Neural cell (in vitro differentiated cells): ENCODE measurements at regions not wholly inside any gene's neighbourhood (a gene's known extent, or its start where the extent isn't known, plus 50 kb on each side); places are given as distances from the start of the nearest gene placed in this dataset.

Experiments used
- H2AFZ ChIP-seq: fragments of 200-600, 300-800 bp; sonication (generic), shearing (Covaris generic); 2 replicates; pipeline ENCODE4 v1.6.0; 2014; ENCODE audit warnings: low read depth, mild to moderate bottlenecking, antibody characterized with exemption, low read length, moderate library complexity
- H3F3A ChIP-seq: fragments of 200-600 bp; shearing (Covaris generic); 2 replicates; pipeline ENCODE4 v1.6.1; 2016; ENCODE audit warnings: mild to moderate bottlenecking, moderate library complexity, mixed read lengths, antibody characterized with exemption, low read length; ENCODE audit not compliant: insufficient read depth, poor library complexity, severe bottlenecking
- H3K27ac ChIP-seq: fragments of 200-600, 300-800 bp; sonication (generic), shearing (Covaris generic); 2 replicates; pipeline ENCODE4 v1.5.1; 2014; ENCODE audit warnings: mild to moderate bottlenecking, low read length, moderate library complexity
- H3K27me3 ChIP-seq: fragments of 300-800, 200-600 bp; sonication (generic), shearing (Covaris generic); 2 replicates; pipeline ENCODE4 v1.6.0; 2014; ENCODE audit warnings: mild to moderate bottlenecking, low read depth, low read length, moderate library complexity; ENCODE audit not compliant: insufficient read depth
- H3K36me3 ChIP-seq: fragments of 300-800, 200-600 bp; sonication (generic), shearing (Covaris generic); 2 replicates; pipeline ENCODE4 v1.5.1; 2014; ENCODE audit warnings: mild to moderate bottlenecking, antibody characterized with exemption, low read length, moderate library complexity; ENCODE audit not compliant: insufficient read depth
- H3K4me2 ChIP-seq: fragments of 300-800, 200-600 bp; sonication (generic), shearing (Covaris generic); 2 replicates; pipeline ENCODE4 v1.6.0; 2014; ENCODE audit warnings: mild to moderate bottlenecking, low read length
- H3K4me3 ChIP-seq: fragments of 300-800, 200-600 bp; sonication (generic), shearing (Covaris generic); 2 replicates; pipeline ENCODE4 v1.5.1; 2014; ENCODE audit warnings: mild to moderate bottlenecking, low read length, moderate library complexity
- H3K79me2 ChIP-seq: fragments of 200-600 bp; shearing (Covaris generic); replicated peaks from 2 replicates; pipeline ENCODE4 v1.6.0; 2014; ENCODE audit warnings: mild to moderate bottlenecking, low read length, moderate library complexity; ENCODE audit not compliant: insufficient read depth
- H3K9ac ChIP-seq: fragments of 300-800, 200-600 bp; sonication (generic), shearing (Covaris generic); 2 replicates; pipeline ENCODE4 v1.6.1; 2016; ENCODE audit warnings: mild to moderate bottlenecking, low read length, mixed read lengths
- H3K9me2 ChIP-seq: fragments of 200-600 bp; shearing (Covaris generic); 2 replicates; pipeline ENCODE4 v1.6.1; 2016; ENCODE audit warnings: mild to moderate bottlenecking, low read length, mixed read lengths; ENCODE audit not compliant: insufficient read depth
- H3K9me3 ChIP-seq: fragments of 200-600, 300-800 bp; sonication (generic), shearing (Covaris generic); 2 replicates; pipeline ENCODE4 v1.6.1; 2016; ENCODE audit warnings: mild to moderate bottlenecking, mixed run types, low read length, moderate library complexity, mixed read lengths
- H4K20me1 ChIP-seq: fragments of 200-600 bp; shearing (Covaris generic); 2 replicates; pipeline ENCODE4 v1.6.1; 2016; ENCODE audit warnings: mild to moderate bottlenecking, mixed run types; ENCODE audit not compliant: insufficient read depth
- CTCF ChIP-seq: fragments of 450-650 bp; IDR thresholded peaks from 2 replicates; pipeline ENCODE4 v1.5.1; 2014; ENCODE audit warnings: antibody characterized with exemption, mild to moderate bottlenecking, moderate library complexity; ENCODE audit not compliant: poor library complexity, severe bottlenecking
- EP300 ChIP-seq: fragments of 450-650 bp; conservative IDR thresholded peaks from 2 replicates; pipeline ENCODE4 v1.6.1; 2014; ENCODE audit warnings: antibody characterized with exemption, mild to moderate bottlenecking, moderate library complexity; ENCODE audit not compliant: poor library complexity, severe bottlenecking
- EZH2 ChIP-seq: fragments of 200-600, 300-800 bp; shearing (Covaris generic), sonication (generic); IDR thresholded peaks from 2 replicates; pipeline ENCODE4 v1.6.1; 2014; ENCODE audit warnings: antibody characterized with exemption, low read length, borderline replicate concordance, mild to moderate bottlenecking; ENCODE audit not compliant: insufficient read depth, poor library complexity, severe bottlenecking
- MXI1 ChIP-seq: fragments of 450-650 bp; conservative IDR thresholded peaks from 2 replicates; pipeline ENCODE4 v1.6.1; 2014; ENCODE audit warnings: antibody characterized with exemption, mild to moderate bottlenecking; ENCODE audit not compliant: poor library complexity, severe bottlenecking
- POLR2AphosphoS5 ChIP-seq: IDR thresholded peaks from 2 replicates; pipeline ENCODE4 v1.6.1; 2012
- RAD21 ChIP-seq: fragments of 450-650 bp; conservative IDR thresholded peaks from 2 replicates; pipeline ENCODE4 v1.6.1; 2014; ENCODE audit warnings: antibody characterized with exemption, mild to moderate bottlenecking, moderate library complexity
- REST ChIP-seq: IDR thresholded peaks from 2 replicates; pipeline ENCODE4 v1.6.1; 2012; ENCODE audit warnings: borderline replicate concordance
- SMC3 ChIP-seq: fragments of 450-650 bp; conservative IDR thresholded peaks from 2 replicates; pipeline ENCODE4 v1.6.1; 2014; ENCODE audit warnings: antibody characterized with exemption, mild to moderate bottlenecking, moderate library complexity; ENCODE audit not compliant: poor library complexity
- TAF1 ChIP-seq: IDR thresholded peaks from 2 replicates; pipeline ENCODE4 v1.6.1; 2012; ENCODE audit warnings: low read depth

GRCh38 chr21:16468184-16468583 lies 738.4 kb downstream of the USP25 start:
- H3K4me3 ChIP-seq, result no peak overlapping the region
- H4K20me1 ChIP-seq, result no peaks in the 10 kb centered on the region
- no peak overlapping the region for H3K4me2 ChIP-seq
- no peak overlapping the region for H3K27ac ChIP-seq
- no peaks in the 10 kb centered on the region for H3K79me2 ChIP-seq
- no peaks in the 10 kb centered on the region for H3K9me2 ChIP-seq
- no peaks in the 10 kb centered on the region for H3K36me3 ChIP-seq
- H3K9ac ChIP-seq, result no peak overlapping the region
- no peak overlapping the region for H2AFZ ChIP-seq
- no peak for TF ChIP-seq TAF1
- no peak for TF ChIP-seq RAD21
- no peak for TF ChIP-seq MXI1
- no peak for TF ChIP-seq EP300
- TF ChIP-seq SMC3, result no peak
- no peak for TF ChIP-seq CTCF
- no peak for TF ChIP-seq EZH2
- no peak for TF ChIP-seq POLR2AphosphoS5
- TF ChIP-seq REST, result no peak
- H3F3A ChIP-seq, result no peaks in the 10 kb centered on the region
- no peaks in the 10 kb centered on the region for H3K9me3 ChIP-seq
- no peaks in the 10 kb centered on the region for H3K27me3 ChIP-seq

- Histone ChIP-seq H3K9me2 (no peaks in the 10 kb centered on the region), H3K9ac (no peak overlapping the region), H3K4me3 (no peak overlapping the region), H3K4me2 (no peak overlapping the region), H3K36me3 (no peaks in the 10 kb centered on the region), H3K9me3 (no peaks in the 10 kb centered on the region), H2AFZ (no peak overlapping the region), H3K79me2 (no peaks in the 10 kb centered on the region), H4K20me1 (no peaks in the 10 kb centered on the region), H3F3A (no peaks in the 10 kb centered on the region), H3K27ac (no peak overlapping the region), H3K27me3 (no peaks in the 10 kb centered on the region)
- no peak for TF ChIP-seq MXI1
- TF ChIP-seq SMC3, result no peak
- no peak for TF ChIP-seq REST
- TF ChIP-seq POLR2AphosphoS5, result no peak
- no peak for TF ChIP-seq EP300
- TF ChIP-seq RAD21, result no peak
- no peak for TF ChIP-seq CTCF
- no peak for TF ChIP-seq TAF1
- TF ChIP-seq EZH2, result no peak
These were observed 744.2 kb downstream of the USP25 start for GRCh38 chr21:16473988-16474387.
